Gastrocnemius medialis (tissue), 4 donors: ENCODE measurements at regions not wholly inside any gene's neighbourhood (a gene's known extent, or its start where the extent isn't known, plus 50 kb on each side); places are given as distances from the start of the nearest gene placed in this dataset.

Experiments
- ATAC-seq, 2 donors: fragments of 150-250 bp; one replicate each; pipeline ENCODE4 v1.9.1; 2016
- DNase-seq, 2 donors: peaks; one replicate each; pipeline ENCODE4 v3.0.0-alpha.2; 2019
- H3K27ac ChIP-seq, 4 donors: fragments of 200-600 bp; sonication (generic); 1 replicate in 1 of 4; 2 replicates in 3 of 4; pipeline ENCODE4 v1.5.1; 2016 to 2018; ENCODE audit warnings: mild to moderate bottlenecking in 2 of 4, moderate library complexity in 1 of 4
- H3K27me3 ChIP-seq, 3 donors: fragments of 200-600 bp; sonication (generic) in 2 of 3; 1 replicate in 1 of 3; 2 replicates in 2 of 3; pipeline versions ENCODE4 v1.5.1 to v1.6.0; 2016 to 2019; ENCODE audit warnings: mild to moderate bottlenecking in 1 of 3, moderate library complexity in 1 of 3
- H3K36me3 ChIP-seq, 2 donors: fragments of 200-600 bp; sonication (generic) in 1 of 2; one replicate each; pipeline ENCODE4 v1.5.1; 2017 to 2018
- H3K4me1 ChIP-seq, 2 donors: fragments of 200-600 bp; sonication (generic) in 1 of 2; one replicate each; pipeline ENCODE4 v1.5.1; 2016 to 2017; ENCODE audit warnings: mild to moderate bottlenecking in 2 of 2
- H3K4me3 ChIP-seq, 4 donors: fragments of 200-600 bp; sonication (generic) in 3 of 4; 1 replicate in 1 of 4; 2 replicates in 3 of 4; pipeline ENCODE4 v1.5.1; 2016 to 2019; ENCODE audit warnings: mild to moderate bottlenecking in 2 of 4
- H3K9me3 ChIP-seq, 3 donors: fragments of 200-600 bp; sonication (generic) in 2 of 3; 1 replicate in 1 of 3; 2 replicates in 2 of 3; pipeline ENCODE4 v1.5.1; 2016 to 2019
- CTCF ChIP-seq, 5 experiments: fragments of 450-650 bp in 3 of 5; fragments of 200-600 bp in 2 of 5; sonication (generic) in 2 of 5; IDR thresholded peaks in 4 of 5; conservative IDR thresholded peaks in 1 of 5; 1 replicate in 4 of 5; 2 replicates in 1 of 5; pipeline ENCODE4 v1.5.1; 2016 to 2019; ENCODE audit warnings: antibody characterized with exemption in 5 of 5, mild to moderate bottlenecking in 3 of 5, moderate library complexity in 3 of 5
- POLR2A ChIP-seq, 2 donors: fragments of 450-650 bp; IDR thresholded peaks; one replicate each; pipeline ENCODE4 v1.6.1; 2017; ENCODE audit warnings: antibody characterized with exemption in 2 of 2, mild to moderate bottlenecking in 2 of 2, moderate library complexity in 2 of 2
- in situ Hi-C, 4 donors: fragments of 200-750 bp; cut with MboI; loops; one replicate each; pipeline versions ENCODE4 v1.15.0 to v1.8.0; 2017; ENCODE audit warnings: low sequenced_read_pairs in 4 of 4
- intact Hi-C: fragments of 100-400 bp; cut with DNase I; formaldehyde crosslinking; loops from one replicate; pipeline ENCODE4 v1.15.1; 2023; ENCODE audit warnings: low total_unique reads

GRCh38 chr2:241974096-241974495, 104.6 kb downstream of the RTP5 start:
- ATAC-seq, result no peak
- TF ChIP-seq POLR2A (IDR thresholded peaks at IDR 0.05), result no peak
- no peak for TF ChIP-seq CTCF (IDR thresholded peaks at IDR 0.05 in 4 of 5, conservative IDR thresholded peaks at IDR 0.05 in 1 of 5)
- in situ Hi-C loops (no loop called here), intact Hi-C loops (no loop called here)
- Histone ChIP-seq H3K9me3 (no peaks in the 10 kb centered on the region), H3K4me3 (no peak overlapping the region), H3K36me3 (no peaks in the 10 kb centered on the region), H3K27ac (no peak overlapping the region), H3K4me1 (no peaks in the 10 kb centered on the region), H3K27me3 (no peaks in the 10 kb centered on the region)
- no peak for DNase-seq

DNA sequence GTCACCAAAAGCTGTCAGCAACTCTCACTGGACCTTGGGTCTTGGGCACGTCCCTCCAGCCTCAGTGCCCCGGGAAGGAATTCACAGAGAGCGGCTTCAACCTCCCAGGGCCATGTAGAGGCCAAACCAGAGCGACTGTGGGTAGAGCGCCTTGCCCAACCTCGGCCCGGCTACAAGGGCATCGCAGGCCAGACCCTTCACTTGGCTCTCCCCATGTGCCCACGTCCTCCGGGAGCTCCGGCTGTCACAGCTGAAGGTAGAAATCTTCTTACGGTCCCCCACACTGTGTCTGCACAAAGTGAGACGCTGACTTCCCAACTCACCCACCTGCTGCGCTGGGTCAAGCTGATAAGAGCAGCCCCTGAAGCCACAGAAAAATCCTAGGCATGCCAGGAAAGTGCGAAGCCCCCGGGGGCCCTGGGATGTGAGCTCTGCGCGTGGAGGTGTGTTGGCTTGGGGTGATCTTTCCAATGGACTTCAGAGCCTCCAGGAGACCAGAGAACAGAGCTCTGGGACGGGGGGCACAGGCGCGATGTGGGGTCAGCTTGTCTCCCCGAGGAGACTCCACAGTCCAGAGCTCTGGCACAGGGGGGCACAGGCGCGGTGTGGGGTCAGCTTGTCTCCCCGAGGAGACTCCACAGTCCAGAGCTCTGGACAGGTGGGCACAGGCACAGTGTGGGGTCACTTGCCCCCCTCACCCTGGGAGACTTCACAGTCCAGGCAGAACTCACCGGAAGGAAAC, 105.5 kb downstream of the RTP5 start:
- no peaks in the 10 kb centered on the region for H3K4me1 ChIP-seq
- intact Hi-C loops, result no loop called here
- TF ChIP-seq POLR2A (IDR thresholded peaks at IDR 0.05), result no peak
- TF ChIP-seq CTCF (IDR thresholded peaks at IDR 0.05 in 4 of 5, conservative IDR thresholded peaks at IDR 0.05 in 1 of 5), result no peak
- no peak for ATAC-seq
- no peak overlapping the region for H3K27ac ChIP-seq
- in situ Hi-C loops, result no loop called here
- H3K27me3 ChIP-seq, result no peaks in the 10 kb centered on the region
- no peaks in the 10 kb centered on the region for H3K9me3 ChIP-seq
- no peaks in the 10 kb centered on the region for H3K36me3 ChIP-seq
- no peak overlapping the region for H3K4me3 ChIP-seq
- no peak for DNase-seq

DNA sequence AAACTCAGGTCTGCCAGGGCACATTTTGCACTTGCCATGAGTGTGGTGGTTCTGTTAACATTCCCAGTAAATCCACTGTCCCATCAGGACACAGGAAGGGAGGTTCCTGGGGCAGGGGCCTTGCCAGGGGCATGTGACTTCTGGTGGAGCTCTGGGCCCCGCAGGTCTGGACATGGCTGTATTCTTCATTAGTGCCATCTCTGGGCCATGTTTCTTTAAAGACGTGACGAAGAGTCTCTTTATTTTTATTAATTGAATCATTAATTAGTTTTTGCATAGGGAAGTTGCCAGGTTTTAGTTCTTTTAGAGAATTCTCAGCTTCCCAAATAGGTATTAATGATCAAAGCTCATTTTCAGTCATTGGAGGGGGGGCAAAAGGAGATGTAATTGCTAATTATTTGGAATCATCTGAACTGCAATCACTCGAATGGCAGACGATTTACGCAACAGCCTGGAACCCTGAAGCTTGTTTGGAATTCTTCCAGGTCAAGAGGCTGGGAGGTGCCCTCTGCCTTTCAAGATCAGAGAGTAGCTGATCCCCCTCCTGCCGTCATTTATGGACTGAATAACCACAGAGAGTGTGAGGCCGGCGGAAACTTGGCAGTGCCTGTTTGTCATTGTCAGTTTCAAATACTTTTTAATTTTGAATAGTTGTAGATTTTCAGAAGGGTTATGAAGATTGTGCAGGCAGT, 106.2 kb downstream of the RTP5 start:
- no peaks in the 10 kb centered on the region for H3K4me1 ChIP-seq
- H3K4me3 ChIP-seq, result no peak overlapping the region
- no peaks in the 10 kb centered on the region for H3K36me3 ChIP-seq
- intact Hi-C loops (no loop called here), in situ Hi-C loops (no loop called here)
- ATAC-seq, result no peak
- no peaks in the 10 kb centered on the region for H3K27me3 ChIP-seq
- H3K9me3 ChIP-seq, result no peaks in the 10 kb centered on the region
- H3K27ac ChIP-seq, result no peak overlapping the region
- TF ChIP-seq POLR2A (IDR thresholded peaks at IDR 0.05), result no peak
- TF ChIP-seq CTCF (IDR thresholded peaks at IDR 0.05 in 4 of 5, conservative IDR thresholded peaks at IDR 0.05 in 1 of 5), result no peak
- DNase-seq, result no peak

DNA sequence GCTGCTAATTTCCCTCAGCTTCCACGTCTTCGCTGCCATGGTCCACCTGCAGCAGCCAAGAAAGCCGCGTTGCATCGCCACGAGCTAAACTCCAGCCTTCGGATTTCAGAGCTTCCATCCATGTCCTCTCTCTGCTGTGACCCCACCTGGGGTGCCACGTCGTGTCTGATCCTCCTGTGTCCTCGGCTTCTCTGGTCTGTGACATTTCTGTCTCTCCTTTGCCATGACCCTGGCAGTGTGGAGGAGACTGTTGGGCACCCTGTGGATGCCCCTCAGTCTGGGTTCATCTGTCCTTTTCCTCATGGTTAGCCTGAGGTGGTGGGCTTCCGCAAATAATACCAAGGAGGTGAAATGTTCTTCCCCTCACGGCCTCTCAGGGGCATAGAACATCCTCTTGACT, 106.8 kb downstream of the RTP5 start:
- in situ Hi-C loops, result no loop called here
- Histone ChIP-seq H3K27ac (no peak overlapping the region), H3K4me1 (no peaks in the 10 kb centered on the region), H3K9me3 (no peaks in the 10 kb centered on the region), H3K36me3 (no peaks in the 10 kb centered on the region), H3K4me3 (no peak overlapping the region), H3K27me3 (no peaks in the 10 kb centered on the region)
- TF ChIP-seq CTCF (IDR thresholded peaks at IDR 0.05 in 4 of 5, conservative IDR thresholded peaks at IDR 0.05 in 1 of 5) (no peak), POLR2A (IDR thresholded peaks at IDR 0.05) (no peak)
- DNase-seq, result no peak
- no peak for ATAC-seq
- intact Hi-C loops, result no loop called here
